WTC11 (cell line): ENCODE measurements at regions not wholly inside any gene's neighbourhood (a gene's known extent, or its start where the extent isn't known, plus 50 kb on each side); places are given as distances from the start of the nearest gene placed in this dataset.
"Not testable (repeated sequence)": the region's sequence is repeated elsewhere in the genome, so short reads cannot be mapped to it uniquely, and the experiment has no call there.

Experiments used
- CTCF ChIP-seq: fragments of 200-600 bp; IDR thresholded peaks from 2 replicates; pipeline ENCODE4 v1.8.0; 2022; ENCODE audit warnings: antibody characterized with exemption
- ELF4 ChIP-seq: sonication (generic); formaldehyde crosslinking; IDR thresholded peaks from 2 replicates; pipeline ENCODE4 v1.8.1; 2022; ENCODE audit warnings: low read depth, mild to moderate bottlenecking, moderate library complexity, missing genetic modification reagents
- ETV6 ChIP-seq: sonication (generic); formaldehyde crosslinking; IDR thresholded peaks from 2 replicates; pipeline ENCODE4 v1.8.1; 2022; ENCODE audit warnings: mild to moderate bottlenecking, missing genetic modification reagents
- GABPB1 ChIP-seq: sonication (generic); formaldehyde crosslinking; IDR thresholded peaks from 2 replicates; pipeline ENCODE4 v1.8.1; 2023; ENCODE audit warnings: mild to moderate bottlenecking, missing genetic modification reagents
- HMGXB4 ChIP-seq: sonication (generic); formaldehyde crosslinking; IDR thresholded peaks from 2 replicates; pipeline ENCODE4 v1.8.1; 2023; ENCODE audit warnings: mild to moderate bottlenecking, moderate library complexity, missing genetic modification reagents
- IRF2 ChIP-seq: sonication (generic); formaldehyde crosslinking; IDR thresholded peaks from 2 replicates; pipeline ENCODE4 v1.8.0; 2022; ENCODE audit warnings: low read depth, missing genetic modification reagents, borderline replicate concordance
- MAX ChIP-seq: sonication (generic); formaldehyde crosslinking; IDR thresholded peaks from 2 replicates; pipeline ENCODE4 v1.8.0; 2022; ENCODE audit warnings: mild to moderate bottlenecking, missing genetic modification reagents
- MLX ChIP-seq: sonication (generic); formaldehyde crosslinking; IDR thresholded peaks from 2 replicates; pipeline ENCODE4 v1.8.1; 2023; ENCODE audit warnings: mild to moderate bottlenecking, missing genetic modification reagents, moderate library complexity
- TEAD4 ChIP-seq: sonication (generic); formaldehyde crosslinking; IDR thresholded peaks from 2 replicates; pipeline ENCODE4 v1.8.0; 2022; ENCODE audit warnings: mild to moderate bottlenecking, missing genetic modification reagents
- USF1 ChIP-seq: sonication (generic); formaldehyde crosslinking; IDR thresholded peaks from 2 replicates; pipeline ENCODE4 v1.8.0; 2022; ENCODE audit warnings: mild to moderate bottlenecking, missing genetic modification reagents
- USF2 ChIP-seq: sonication (generic); formaldehyde crosslinking; IDR thresholded peaks from 2 replicates; pipeline ENCODE4 v1.8.1; 2023; ENCODE audit warnings: mild to moderate bottlenecking, missing genetic modification reagents, moderate library complexity
- ZNF219 ChIP-seq: sonication (generic); formaldehyde crosslinking; IDR thresholded peaks from 2 replicates; pipeline ENCODE4 v1.8.0; 2023; ENCODE audit warnings: missing genetic modification reagents, mild to moderate bottlenecking, borderline replicate concordance
- TF ChIP-seq, protein P1 (sequence below): sonication (generic); formaldehyde crosslinking; IDR thresholded peaks from 2 replicates; pipeline ENCODE4 v1.8.0; 2022; ENCODE audit warnings: mild to moderate bottlenecking, missing genetic modification reagents
- TF ChIP-seq, protein P2 (sequence below): sonication (generic); formaldehyde crosslinking; IDR thresholded peaks from 2 replicates; pipeline ENCODE4 v1.8.0; 2022; ENCODE audit warnings: mild to moderate bottlenecking, missing genetic modification reagents

GRCh38 chr2:31803481-31804153 is 207.2 kb downstream of the MEMO1 start:
- TF ChIP-seq ZNF219 (CRISPR knock-in tag); GABPB1 (CRISPR knock-in tag); ETV6 (CRISPR knock-in tag); HMGXB4 (CRISPR knock-in tag); CTCF; MAX (CRISPR knock-in tag); USF2; TEAD4 (CRISPR knock-in tag); MLX (CRISPR knock-in tag); USF1; IRF2 (CRISPR knock-in tag); ELF4 (CRISPR knock-in tag): not testable (repeated sequence)
- TF ChIP-seq, protein P1, sequence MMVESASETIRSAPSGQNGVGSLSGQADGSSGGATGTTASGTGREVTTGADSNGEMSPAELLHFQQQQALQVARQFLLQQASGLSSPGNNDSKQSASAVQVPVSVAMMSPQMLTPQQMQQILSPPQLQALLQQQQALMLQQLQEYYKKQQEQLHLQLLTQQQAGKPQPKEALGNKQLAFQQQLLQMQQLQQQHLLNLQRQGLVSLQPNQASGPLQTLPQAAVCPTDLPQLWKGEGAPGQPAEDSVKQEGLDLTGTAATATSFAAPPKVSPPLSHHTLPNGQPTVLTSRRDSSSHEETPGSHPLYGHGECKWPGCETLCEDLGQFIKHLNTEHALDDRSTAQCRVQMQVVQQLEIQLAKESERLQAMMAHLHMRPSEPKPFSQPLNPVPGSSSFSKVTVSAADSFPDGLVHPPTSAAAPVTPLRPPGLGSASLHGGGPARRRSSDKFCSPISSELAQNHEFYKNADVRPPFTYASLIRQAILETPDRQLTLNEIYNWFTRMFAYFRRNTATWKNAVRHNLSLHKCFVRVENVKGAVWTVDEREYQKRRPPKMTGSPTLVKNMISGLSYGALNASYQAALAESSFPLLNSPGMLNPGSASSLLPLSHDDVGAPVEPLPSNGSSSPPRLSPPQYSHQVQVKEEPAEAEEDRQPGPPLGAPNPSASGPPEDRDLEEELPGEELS (CRISPR knock-in tag), result not testable (repeated sequence)
- TF ChIP-seq, protein P2, sequence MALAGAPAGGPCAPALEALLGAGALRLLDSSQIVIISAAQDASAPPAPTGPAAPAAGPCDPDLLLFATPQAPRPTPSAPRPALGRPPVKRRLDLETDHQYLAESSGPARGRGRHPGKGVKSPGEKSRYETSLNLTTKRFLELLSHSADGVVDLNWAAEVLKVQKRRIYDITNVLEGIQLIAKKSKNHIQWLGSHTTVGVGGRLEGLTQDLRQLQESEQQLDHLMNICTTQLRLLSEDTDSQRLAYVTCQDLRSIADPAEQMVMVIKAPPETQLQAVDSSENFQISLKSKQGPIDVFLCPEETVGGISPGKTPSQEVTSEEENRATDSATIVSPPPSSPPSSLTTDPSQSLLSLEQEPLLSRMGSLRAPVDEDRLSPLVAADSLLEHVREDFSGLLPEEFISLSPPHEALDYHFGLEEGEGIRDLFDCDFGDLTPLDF (CRISPR knock-in tag), result not testable (repeated sequence)
